Transverse colon (tissue), 4 donors: ENCODE measurements at regions not wholly inside any gene's neighbourhood (a gene's known extent, or its start where the extent isn't known, plus 50 kb on each side); places are given as distances from the start of the nearest gene placed in this dataset.
"Not testable (repeated sequence)": the region's sequence is repeated elsewhere in the genome, so short reads cannot be mapped to it uniquely, and the experiment has no call there.

ENCODE experiments used
- DNase-seq: peaks from one replicate; pipeline ENCODE4 v3.0.0-alpha.2; 2019
- H3K27ac ChIP-seq, 4 donors: fragments of 200-600 bp; sonication (generic); 2 replicates each; pipeline ENCODE4 v1.5.1; 2016 to 2018; ENCODE audit warnings: inconsistent platforms in 4 of 4
- H3K27me3 ChIP-seq: fragments of 200-600 bp; sonication (generic); 2 replicates; pipeline ENCODE4 v1.5.1; 2017; ENCODE audit warnings: inconsistent platforms
- H3K36me3 ChIP-seq, 4 donors: fragments of 200-600 bp; sonication (generic); 2 replicates each; pipeline ENCODE4 v1.5.1; 2017 to 2019; ENCODE audit warnings: inconsistent platforms in 4 of 4
- H3K4me1 ChIP-seq, 4 donors: fragments of 200-600 bp; sonication (generic); 2 replicates each; pipeline ENCODE4 v1.5.1; 2017 to 2020; ENCODE audit warnings: inconsistent platforms in 4 of 4
- H3K4me3 ChIP-seq, 4 donors: fragments of 200-600 bp; sonication (generic); 1 replicate in 1 of 4; 2 replicates in 3 of 4; pipeline versions ENCODE4 v1.5.1 to v1.6.1; 2017 to 2019; ENCODE audit warnings: inconsistent platforms in 4 of 4
- H3K9me3 ChIP-seq, 2 donors: fragments of 200-600 bp; sonication (generic); 2 replicates each; pipeline ENCODE4 v1.5.1; 2017 to 2019; ENCODE audit warnings: inconsistent platforms in 2 of 2
- WGBS, 2 donors: methylation state at CpG; one replicate each; pipeline ENCODE4 v1.1.5; 2018; ENCODE audit warnings: low coverage in 1 of 2; 5-methylcytosine and 5-hydroxymethylcytosine counted together
- in situ Hi-C, 4 donors: fragments of 200-750 bp; cut with MboI; loops; one replicate each; pipeline versions ENCODE4 v1.15.0 to v1.15.1; 2017; ENCODE audit warnings: low sequenced_read_pairs in 3 of 4, low pct_ligation_motif_present in 1 of 4, low pct_unique_long_range_greater_than_20kb in 1 of 4
- intact Hi-C: fragments of 100-400 bp; cut with DNase I; formaldehyde crosslinking; loops from one replicate; pipeline ENCODE4 v1.15.1; 2023; ENCODE audit warnings: low total_unique reads

GRCh38 chrY:6315917-6316316, 69.9 kb downstream of the TSPY2 start:
- H3K27me3 ChIP-seq, H3K9me3 ChIP-seq, H3K4me3 ChIP-seq, H3K4me1 ChIP-seq, intact Hi-C loops, H3K27ac ChIP-seq, DNase-seq, in situ Hi-C loops, H3K36me3 ChIP-seq: not testable (repeated sequence)
- WGBS, 2 donors: no CpG with 5 or more reads among the region's 2 CpGs

- intact Hi-C loops, H3K9me3 ChIP-seq: not testable (repeated sequence)
- no CpG with 5 or more reads among the region's 4 CpGs for WGBS, 2 donors
Measured at GRCh38 chrY:6316419-6316818, 70.4 kb downstream of the TSPY2 start.

GRCh38 chrY:6366433-6366832, 120.4 kb downstream of the TSPY2 start:
- intact Hi-C loops, H3K27ac ChIP-seq, in situ Hi-C loops, H3K9me3 ChIP-seq, H3K4me1 ChIP-seq, DNase-seq, H3K27me3 ChIP-seq, H3K36me3 ChIP-seq, H3K4me3 ChIP-seq: not testable (repeated sequence)
- no CpG with 5 or more reads among the region's 3 CpGs for WGBS, 2 donors

More at GRCh38 chrY:6316419-6316818, 70.4 kb downstream of the TSPY2 start:
- DNase-seq, in situ Hi-C loops, H3K4me3 ChIP-seq, H3K27me3 ChIP-seq, H3K27ac ChIP-seq, H3K36me3 ChIP-seq, H3K4me1 ChIP-seq: not testable (repeated sequence)

- in situ Hi-C loops, H3K9me3 ChIP-seq, DNase-seq, H3K4me1 ChIP-seq, H3K36me3 ChIP-seq, H3K27ac ChIP-seq, H3K27me3 ChIP-seq, H3K4me3 ChIP-seq, intact Hi-C loops: not testable (repeated sequence)
- no CpG with 5 or more reads among the region's 7 CpGs for WGBS, 2 donors
Measured at GRCh38 chrY:6382390-6383165, 136.6 kb downstream of the TSPY2 start.

GRCh38 chrY:6388658-6389057, 142.6 kb downstream of the TSPY2 start:
- H3K27me3 ChIP-seq, in situ Hi-C loops, H3K27ac ChIP-seq, H3K4me3 ChIP-seq, intact Hi-C loops, H3K9me3 ChIP-seq, DNase-seq, H3K4me1 ChIP-seq, H3K36me3 ChIP-seq: not testable (repeated sequence)
- WGBS, 2 donors: no CpG with 5 or more reads among the region's 6 CpGs

GRCh38 chrY:6389561-6389960, 143.5 kb downstream of the TSPY2 start:
- in situ Hi-C loops, intact Hi-C loops, DNase-seq: not testable (repeated sequence)

GRCh38 chrY:6392200-6392599, 146.2 kb downstream of the TSPY2 start:
- in situ Hi-C loops, H3K27ac ChIP-seq, H3K27me3 ChIP-seq, H3K4me3 ChIP-seq, H3K4me1 ChIP-seq, intact Hi-C loops, H3K36me3 ChIP-seq, DNase-seq, H3K9me3 ChIP-seq: not testable (repeated sequence)
- WGBS, 2 donors: no CpG with 5 or more reads among the region's 2 CpGs

More at GRCh38 chrY:6389561-6389960, 143.5 kb downstream of the TSPY2 start:
- H3K36me3 ChIP-seq, H3K27ac ChIP-seq, H3K4me1 ChIP-seq, H3K9me3 ChIP-seq, H3K4me3 ChIP-seq, H3K27me3 ChIP-seq: not testable (repeated sequence)
- WGBS, 2 donors: no CpG with 5 or more reads among the region's 2 CpGs

GRCh38 chrY:6393242-6393641, 147.2 kb downstream of the TSPY2 start:
- H3K9me3 ChIP-seq, H3K27ac ChIP-seq, intact Hi-C loops, H3K4me3 ChIP-seq, H3K27me3 ChIP-seq, in situ Hi-C loops, DNase-seq, H3K4me1 ChIP-seq, H3K36me3 ChIP-seq: not testable (repeated sequence)
- WGBS, 2 donors: no CpG with 5 or more reads among the region's 4 CpGs

- H3K36me3 ChIP-seq, H3K9me3 ChIP-seq, DNase-seq, H3K4me3 ChIP-seq, H3K27me3 ChIP-seq, in situ Hi-C loops, intact Hi-C loops, H3K4me1 ChIP-seq, H3K27ac ChIP-seq: not testable (repeated sequence)
- no CpG with 5 or more reads among the region's 6 CpGs for WGBS, 2 donors
Measured at GRCh38 chrY:6395042-6395441, 149.0 kb downstream of the TSPY2 start.

- no CpG with 5 or more reads among the region's 2 CpGs for WGBS, 2 donors
- DNase-seq, H3K27me3 ChIP-seq, in situ Hi-C loops, H3K27ac ChIP-seq, intact Hi-C loops, H3K9me3 ChIP-seq, H3K4me1 ChIP-seq, H3K36me3 ChIP-seq, H3K4me3 ChIP-seq: not testable (repeated sequence)
Measured at GRCh38 chrY:6401871-6402270, 155.8 kb downstream of the TSPY2 start.

- H3K27ac ChIP-seq, H3K27me3 ChIP-seq, in situ Hi-C loops, H3K4me1 ChIP-seq, H3K4me3 ChIP-seq, DNase-seq, H3K36me3 ChIP-seq, H3K9me3 ChIP-seq, intact Hi-C loops: not testable (repeated sequence)
- no CpG with 5 or more reads among the region's 2 CpGs for WGBS, 2 donors
Measured at GRCh38 chrY:6406827-6407226, 160.8 kb downstream of the TSPY2 start.
